DND-41 (cell line): ENCODE measurements at regions not wholly inside any gene's neighbourhood (a gene's known extent, or its start where the extent isn't known, plus 50 kb on each side); places are given as distances from the start of the nearest gene placed in this dataset.

Source experiments
- EZH2 ChIP-seq: IDR thresholded peaks from 3 replicates; pipeline ENCODE4 v1.6.1; 2012; ENCODE audit warnings: borderline replicate concordance, low read depth, mild to moderate bottlenecking, moderate library complexity, low read length, inconsistent platforms; ENCODE audit not compliant: severe bottlenecking
- TF ChIP-seq, protein P1 (sequence below): IDR thresholded peaks from 2 replicates; pipeline ENCODE4 v1.5.1; 2012; ENCODE audit warnings: borderline replicate concordance, low read length, moderate library complexity, mild to moderate bottlenecking; ENCODE audit not compliant: poor library complexity, severe bottlenecking; ENCODE audit errors: extremely low read depth

DNA sequence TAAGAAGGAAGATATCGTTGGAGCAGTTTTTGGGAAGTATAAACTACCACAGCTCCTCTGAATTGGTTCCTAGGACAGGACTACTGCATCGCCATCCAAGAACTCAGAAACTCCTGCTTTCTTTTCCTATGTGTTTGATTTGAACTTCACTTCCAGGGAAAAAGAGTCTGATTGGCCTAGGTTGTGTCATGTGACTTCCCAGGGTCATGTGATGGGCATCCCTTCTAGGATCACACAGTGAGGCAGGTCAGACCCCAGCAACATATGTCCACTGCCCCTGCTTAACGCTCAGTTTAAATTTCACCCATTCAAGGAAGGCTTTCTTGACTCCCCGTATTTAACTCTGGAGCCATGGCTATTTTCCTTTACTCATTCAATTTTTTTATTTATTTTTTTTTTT is 445.2 kb upstream of the SALL1 start:
- TF ChIP-seq, protein P1, sequence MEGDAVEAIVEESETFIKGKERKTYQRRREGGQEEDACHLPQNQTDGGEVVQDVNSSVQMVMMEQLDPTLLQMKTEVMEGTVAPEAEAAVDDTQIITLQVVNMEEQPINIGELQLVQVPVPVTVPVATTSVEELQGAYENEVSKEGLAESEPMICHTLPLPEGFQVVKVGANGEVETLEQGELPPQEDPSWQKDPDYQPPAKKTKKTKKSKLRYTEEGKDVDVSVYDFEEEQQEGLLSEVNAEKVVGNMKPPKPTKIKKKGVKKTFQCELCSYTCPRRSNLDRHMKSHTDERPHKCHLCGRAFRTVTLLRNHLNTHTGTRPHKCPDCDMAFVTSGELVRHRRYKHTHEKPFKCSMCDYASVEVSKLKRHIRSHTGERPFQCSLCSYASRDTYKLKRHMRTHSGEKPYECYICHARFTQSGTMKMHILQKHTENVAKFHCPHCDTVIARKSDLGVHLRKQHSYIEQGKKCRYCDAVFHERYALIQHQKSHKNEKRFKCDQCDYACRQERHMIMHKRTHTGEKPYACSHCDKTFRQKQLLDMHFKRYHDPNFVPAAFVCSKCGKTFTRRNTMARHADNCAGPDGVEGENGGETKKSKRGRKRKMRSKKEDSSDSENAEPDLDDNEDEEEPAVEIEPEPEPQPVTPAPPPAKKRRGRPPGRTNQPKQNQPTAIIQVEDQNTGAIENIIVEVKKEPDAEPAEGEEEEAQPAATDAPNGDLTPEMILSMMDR: no peak
- no peak for TF ChIP-seq EZH2
